GM21528 (cell line): ENCODE measurements at regions not wholly inside any gene's neighbourhood (a gene's known extent, or its start where the extent isn't known, plus 50 kb on each side); places are given as distances from the start of the nearest gene placed in this dataset.
"Not testable (repeated sequence)": the region's sequence is repeated elsewhere in the genome, so short reads cannot be mapped to it uniquely, and the experiment has no call there.

Experiments
- ATAC-seq: cut with Tn5 transposase; IDR thresholded peaks from one replicate; pipeline ENCODE4 v1.9.1; 2021; ENCODE audit warnings: mild to moderate bottlenecking, moderate library complexity; ENCODE audit not compliant: unreplicated experiment, low FRiP score

DNA sequence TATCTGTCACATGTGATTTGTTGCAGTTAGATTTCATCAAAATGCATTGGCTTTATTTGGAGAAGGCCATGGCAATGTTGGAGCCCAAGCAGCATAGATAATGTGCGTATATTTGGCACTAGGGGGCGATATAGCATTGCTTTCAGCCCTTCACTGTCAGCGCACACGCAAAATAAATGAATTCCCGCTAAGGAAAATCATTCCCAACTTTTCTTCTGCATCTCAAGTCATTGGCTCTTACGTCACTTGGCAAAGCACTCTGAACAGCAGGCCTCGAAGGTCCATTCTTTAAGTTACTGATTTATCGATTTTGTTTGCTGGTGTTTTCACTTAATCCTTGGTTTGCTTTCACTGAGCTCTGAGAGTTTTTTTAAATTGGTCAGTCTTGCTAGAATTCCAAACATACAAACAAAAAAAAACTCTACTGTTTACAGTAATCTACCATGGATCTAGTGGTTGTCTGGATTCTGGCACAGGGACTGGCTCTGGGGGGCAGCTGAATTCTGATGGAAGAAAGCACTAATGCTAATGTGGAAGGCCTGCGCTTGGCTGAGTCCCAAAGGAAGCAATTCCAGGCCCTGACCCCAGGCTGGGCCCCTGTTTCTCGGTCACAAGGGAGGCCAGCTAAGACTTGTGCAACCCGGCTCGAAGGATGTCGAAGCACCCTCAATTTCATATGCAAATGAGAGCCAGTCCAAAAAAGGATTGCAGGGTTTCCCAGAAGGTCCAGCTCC is 97.7 kb upstream of the IPO5 start:
- no peak for ATAC-seq

- no peak for ATAC-seq
These were observed 97.2 kb upstream of the IPO5 start for GRCh38 chr13:97856304-97856675.

- no peak for ATAC-seq
These were observed 95.3 kb upstream of the IPO5 start for GRCh38 chr13:97858161-97858560.

GRCh38 chr13:97866346-97866745 is 87.1 kb upstream of the IPO5 start:
- no peak for ATAC-seq

DNA sequence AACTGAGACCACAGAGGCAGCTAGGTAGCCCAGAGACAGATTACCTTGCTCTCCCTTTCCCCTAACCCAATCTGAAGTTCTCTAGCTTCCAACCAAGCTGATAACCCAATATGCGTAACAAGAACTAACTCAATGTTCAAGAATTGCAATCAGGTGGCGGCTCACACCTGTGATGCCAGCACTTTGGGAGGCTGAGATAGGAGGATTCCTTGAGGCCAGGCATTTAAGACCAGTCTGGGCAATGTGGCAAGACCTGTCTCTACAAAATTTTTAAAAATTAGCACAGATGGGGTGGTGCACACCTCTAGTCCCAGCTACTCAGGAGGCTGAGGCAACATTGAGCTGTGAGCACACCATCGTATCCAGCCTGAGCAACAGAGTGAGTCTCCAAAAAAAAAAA is 86.7 kb upstream of the IPO5 start:
- ATAC-seq: no peak

- no peak for ATAC-seq
These were observed 80.1 kb upstream of the IPO5 start for GRCh38 chr13:97873398-97873797.

- no peak for ATAC-seq
These were observed 78.3 kb upstream of the IPO5 start for GRCh38 chr13:97875218-97875617.

- no peak for ATAC-seq
These were observed 77.6 kb upstream of the IPO5 start for GRCh38 chr13:97875911-97876310.

DNA sequence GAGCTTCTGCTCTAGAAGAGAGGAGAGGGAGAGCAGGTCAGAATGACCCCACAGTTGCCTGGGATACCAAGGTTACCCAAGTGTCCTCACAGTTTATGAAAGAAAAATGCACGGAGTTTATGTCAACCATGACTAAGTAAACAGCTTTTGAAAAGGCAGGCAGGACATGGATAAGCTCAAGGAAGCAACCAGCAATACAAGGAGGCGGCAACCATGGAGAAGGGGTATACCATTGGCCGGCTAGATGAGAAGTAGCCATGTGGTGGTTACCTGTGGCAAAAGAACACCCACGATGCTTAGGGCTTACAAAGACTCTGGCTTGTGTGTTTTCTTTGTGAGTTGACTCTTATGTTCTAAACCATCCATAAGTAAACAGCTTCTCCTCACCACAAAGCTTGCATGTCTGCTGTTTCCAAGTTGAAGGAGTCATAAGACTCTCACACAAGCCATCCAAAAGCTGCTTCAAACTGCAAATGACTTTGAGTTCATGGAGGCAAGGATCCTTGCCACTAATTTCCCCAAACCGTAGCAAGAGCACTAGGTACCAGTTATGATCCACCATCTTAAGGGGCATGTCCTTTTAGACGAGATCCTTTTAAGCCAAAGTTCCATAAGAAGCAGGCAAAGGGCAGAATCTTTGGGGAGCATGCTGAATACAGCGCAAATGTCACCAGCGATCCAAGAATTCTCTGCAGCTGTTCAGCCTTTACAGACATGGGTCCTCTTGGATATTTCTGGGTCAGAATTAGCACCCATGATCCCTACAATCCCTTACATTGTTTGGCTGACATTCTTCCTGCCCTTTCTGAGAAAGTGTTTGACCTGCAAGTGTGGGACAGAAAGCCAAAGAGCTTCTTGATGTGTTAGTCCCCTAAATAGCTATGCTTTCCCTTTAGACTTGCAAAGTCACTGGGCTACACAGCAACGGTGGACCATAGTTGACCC is 74.8 kb upstream of the IPO5 start:
- ATAC-seq: no peak

GRCh38 chr13:97879646-97880310 is 73.7 kb upstream of the IPO5 start:
- ATAC-seq: no peak

- no peak for ATAC-seq
These were observed 73.2 kb upstream of the IPO5 start for GRCh38 chr13:97880311-97880675.

GRCh38 chr13:97881556-97881955 is 71.9 kb upstream of the IPO5 start:
- ATAC-seq: no peak

DNA sequence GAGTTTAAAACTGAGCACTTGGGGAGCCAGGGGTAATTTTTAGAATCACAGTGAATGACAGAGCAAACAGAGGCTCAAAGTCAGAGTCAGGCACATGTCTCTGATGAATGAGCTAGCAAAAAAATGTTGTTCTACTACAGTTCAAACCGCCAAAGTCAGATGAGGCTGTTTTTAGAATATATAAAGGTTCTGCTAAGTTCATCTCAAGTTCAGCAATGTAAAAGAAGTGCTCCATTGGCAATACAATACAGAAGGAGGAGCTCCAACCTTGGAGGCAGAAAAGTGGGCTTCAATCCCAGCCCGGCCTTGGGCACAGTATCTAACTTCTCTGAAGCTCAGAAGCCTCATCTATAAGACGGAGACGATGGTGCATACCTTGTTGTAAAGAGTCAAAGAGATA is 70.1 kb upstream of the IPO5 start:
- ATAC-seq: no peak

DNA sequence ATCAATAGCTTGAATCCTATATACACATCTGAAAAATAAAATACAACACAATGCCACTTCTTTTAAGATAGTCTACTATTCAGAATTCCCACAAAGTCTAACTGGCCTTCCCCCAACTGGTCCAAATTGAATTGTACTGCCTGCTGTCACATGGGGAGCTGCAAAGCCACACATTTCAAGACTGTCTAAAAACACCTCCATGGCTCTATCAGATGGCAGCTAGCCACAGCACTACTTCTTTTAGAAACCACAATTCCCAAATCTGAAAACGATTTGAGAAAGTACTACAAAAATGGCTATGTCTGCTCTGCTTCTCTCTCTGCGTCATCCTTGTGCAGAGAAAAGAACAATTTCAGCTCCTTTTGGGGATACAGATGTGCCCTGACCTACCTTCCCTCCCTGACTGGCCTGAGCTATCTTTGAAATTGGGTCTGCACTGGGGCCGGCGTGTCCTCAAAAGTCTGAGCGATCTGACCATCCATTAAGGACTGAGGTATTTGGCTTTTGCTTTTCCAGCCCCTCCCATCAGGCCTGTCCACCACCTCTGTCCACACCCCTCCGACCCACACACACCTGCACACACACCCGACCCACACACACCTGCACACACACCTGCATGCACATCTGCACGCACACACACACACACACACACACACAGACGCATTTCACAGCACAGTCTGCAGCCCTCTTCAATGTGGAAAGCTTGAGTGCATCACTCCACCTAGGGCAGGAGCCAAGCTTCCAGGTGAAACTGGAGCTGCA is 68.6 kb upstream of the IPO5 start:
- no peak for ATAC-seq

- no peak for ATAC-seq
These were observed 67.8 kb upstream of the IPO5 start for GRCh38 chr13:97885641-97886040.

DNA sequence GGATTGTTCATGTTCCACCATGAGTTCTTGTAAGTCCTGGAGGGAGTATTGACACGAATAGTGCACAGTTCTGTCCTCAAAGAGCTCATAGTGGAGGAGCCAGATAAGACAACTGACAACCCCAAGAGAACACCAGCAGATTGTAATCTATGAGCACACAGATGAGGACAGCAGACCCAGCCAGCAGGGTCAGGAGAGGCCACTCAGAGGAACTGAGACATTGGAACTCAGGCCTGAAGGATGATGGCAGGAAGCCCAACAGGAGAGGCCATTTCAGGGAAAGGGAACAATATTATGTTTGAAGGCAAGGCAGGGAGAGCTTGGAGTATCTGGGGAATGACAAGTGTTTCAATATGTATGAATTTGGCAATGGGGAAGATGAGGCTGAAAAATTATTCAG is 63.7 kb upstream of the IPO5 start:
- ATAC-seq: no peak

DNA sequence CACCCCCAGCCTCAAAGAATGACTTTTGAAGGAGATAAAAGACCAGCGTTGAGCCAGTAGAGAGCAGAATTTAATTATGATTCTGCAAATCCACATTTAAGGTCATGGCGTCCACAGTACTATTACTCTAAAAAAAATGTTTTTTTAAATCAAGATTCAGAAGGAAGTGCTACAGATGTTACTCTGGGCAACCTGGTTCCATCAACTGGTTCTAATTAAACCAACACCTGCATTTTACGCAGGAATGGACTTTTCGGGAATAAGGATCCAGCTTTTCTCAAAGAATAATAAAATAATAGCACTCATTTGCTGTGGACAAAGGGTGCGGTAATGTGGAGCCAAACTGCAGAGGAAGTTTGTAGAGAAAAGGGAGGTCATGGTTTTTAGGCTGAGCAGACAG is 62.9 kb upstream of the IPO5 start:
- no peak for ATAC-seq

DNA sequence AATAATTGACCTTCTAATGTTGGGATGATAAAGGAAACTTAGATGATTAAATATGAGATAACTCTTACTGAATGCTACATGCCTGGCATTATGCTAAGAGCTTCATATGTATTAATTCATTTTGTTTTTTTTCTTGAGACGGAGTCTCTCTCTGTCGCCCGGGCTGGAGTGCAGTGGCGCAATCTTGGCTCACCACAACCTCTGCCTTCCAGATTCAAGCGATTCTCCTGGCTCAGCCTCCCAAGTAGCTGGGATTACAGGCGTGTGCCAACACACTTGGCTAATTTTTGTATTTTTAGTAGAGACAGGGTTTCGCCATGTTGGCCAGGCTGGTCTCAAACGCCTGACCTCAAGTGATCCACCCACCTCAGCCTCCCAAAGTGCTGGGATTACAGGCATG is 61.5 kb upstream of the IPO5 start:
- not testable (repeated sequence) for ATAC-seq

DNA sequence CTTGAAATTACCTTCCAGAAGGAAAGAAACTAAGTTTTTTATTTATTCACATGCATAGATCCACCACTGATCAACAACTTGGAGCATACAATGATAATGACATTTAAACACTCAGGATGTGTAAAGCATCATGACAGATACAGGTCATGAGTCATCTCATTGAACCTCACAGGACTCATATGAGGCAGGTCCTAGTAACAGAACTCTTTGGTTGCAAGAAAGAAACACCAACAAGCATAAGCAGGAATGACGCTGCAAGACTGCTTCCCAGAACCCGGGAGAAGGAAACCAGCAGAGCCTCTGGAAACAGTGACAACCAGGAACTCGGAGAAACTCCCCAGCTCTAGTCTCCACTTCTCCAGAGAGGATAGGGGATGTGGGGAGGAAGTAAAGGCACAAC is 60.8 kb upstream of the IPO5 start:
- ATAC-seq: no peak

GRCh38 chr13:97895383-97895782 is 58.1 kb upstream of the IPO5 start:
- no peak for ATAC-seq

- ATAC-seq: no peak
These were observed 57.0 kb upstream of the IPO5 start for GRCh38 chr13:97896446-97896845.
